K562 (cell line): ENCODE measurements at regions not wholly inside any gene's neighbourhood (a gene's known extent, or its start where the extent isn't known, plus 50 kb on each side); places are given as distances from the start of the nearest gene placed in this dataset.

Source experiments
- ATAC-seq: fragments of 200-7000 bp; cut with Tn5 transposase; 3 replicates; pipeline ENCODE4 v1.9.1; 2020; ENCODE audit warnings: moderate library complexity
- BruUV-seq: library from RNA; stranded (reverse); fragments of 400-500 nt; replicated peaks from 2 replicates; lab custom pipeline; 2021; lab: Mats Ljungman, UMichigan
- CTCF ChIA-PET: fragments of 300-600 bp; formaldehyde crosslinking; extraction: SDS; loops from one replicate; lab custom pipeline; 2021; ENCODE audit warnings: low intra/inter-chr PET ratio; lab: Yijun Ruan, JAX
- POLR2A ChIA-PET: fragments of 300-600, 350-650 bp; sonication (Branson Sonifier 250); formaldehyde crosslinking; extraction: SDS; loops from one replicate; lab custom pipeline; 2021; ENCODE audit warnings: antibody characterized with exemption, inconsistent platforms; lab: Yijun Ruan, JAX
- DNase-seq, 4 experiments: peaks; one replicate each; pipeline versions ENCODE4 v3.0.0 to v3.0.0-alpha.2; 2011 to 2018; ENCODE audit warnings: low spot score in 3 of 4, mixed read lengths in 3 of 4; ENCODE audit errors: extremely low read depth in 1 of 4
- FAIRE-seq: peaks from 2 replicates; lab custom pipeline; 2011; peaks lifted over from hg19 to GRCh38; lab: Jason Lieb, UNC
- H2AFZ ChIP-seq: 2 replicates; pipeline ENCODE4 v1.6.0; 2011; ENCODE audit warnings: low read depth, low read length, control low read depth, inconsistent platforms
- H3K27ac ChIP-seq: fragments of 200-600 bp; 3 replicates; pipeline ENCODE4 v1.8.0; 2011; ENCODE audit warnings: low read depth, mild to moderate bottlenecking, control low read depth, inconsistent platforms, low read length, moderate library complexity, mixed read lengths; ENCODE audit errors: extremely low read depth
- H3K27me3 ChIP-seq, 2 experiments: fragments of 300-600 bp in 1 of 2; 2 replicates in 1 of 2; 3 replicates in 1 of 2; pipeline versions ENCODE4 v1.6.0 to v1.8.0; 2011; ENCODE audit warnings: inconsistent platforms in 2 of 2, low read length in 2 of 2, mild to moderate bottlenecking in 1 of 2, mixed read lengths in 1 of 2, moderate library complexity in 1 of 2; ENCODE audit not compliant: control insufficient read depth in 2 of 2, insufficient read depth in 2 of 2
- H3K36me3 ChIP-seq: fragments of 300-600 bp; 3 replicates; pipeline ENCODE4 v1.8.0; 2011; ENCODE audit warnings: mild to moderate bottlenecking, low read length, inconsistent platforms; ENCODE audit not compliant: control insufficient read depth, insufficient read depth
- H3K4me1 ChIP-seq, 2 experiments: fragments of 200-600 bp in 1 of 2; replicated peaks in 1 of 2; 2 replicates in 1 of 2; 3 replicates in 1 of 2; pipeline versions ENCODE4 v1.5.1 to v1.8.0; 2011; ENCODE audit warnings: inconsistent platforms in 2 of 2, low read length in 2 of 2, mild to moderate bottlenecking in 1 of 2, mixed read lengths in 1 of 2, moderate library complexity in 1 of 2; ENCODE audit not compliant: control insufficient read depth in 2 of 2, insufficient read depth in 2 of 2
- H3K4me2 ChIP-seq: 2 replicates; pipeline ENCODE4 v1.6.1; 2011; ENCODE audit warnings: low read length, control low read depth, inconsistent platforms, mixed read lengths; ENCODE audit not compliant: insufficient read depth
- H3K4me3 ChIP-seq: fragments of 200-600 bp; sonication (generic), shearing (Covaris generic); 2 replicates; pipeline ENCODE4 v1.5.1; 2016; ENCODE audit warnings: control low read depth, inconsistent platforms
- H3K79me2 ChIP-seq: fragments of 200-600 bp; 3 replicates; pipeline ENCODE4 v1.8.0; 2011; ENCODE audit warnings: low read length, inconsistent platforms; ENCODE audit not compliant: control insufficient read depth, insufficient read depth
- H3K9ac ChIP-seq, 2 experiments: 2 replicates each; pipeline versions ENCODE4 v1.6.0 to v1.6.1; 2011; ENCODE audit warnings: low read depth in 2 of 2, low read length in 2 of 2, control low read depth in 1 of 2, inconsistent platforms in 1 of 2, mild to moderate bottlenecking in 1 of 2, mixed read lengths in 1 of 2; ENCODE audit not compliant: insufficient read depth in 1 of 2
- H3K9me1 ChIP-seq: one replicate; pipeline ENCODE4 v1.6.0; 2011; ENCODE audit warnings: inconsistent platforms, mild to moderate bottlenecking, low read length, moderate library complexity; ENCODE audit not compliant: control insufficient read depth, insufficient read depth
- H3K9me3 ChIP-seq: replicated peaks from 2 replicates; pipeline ENCODE4 v1.5.1; 2011; ENCODE audit warnings: low read depth, low read length, inconsistent platforms; ENCODE audit not compliant: control insufficient read depth, insufficient read depth
- H4K20me1 ChIP-seq: replicated peaks from 2 replicates; pipeline ENCODE4 v1.6.1; 2011; ENCODE audit warnings: low read length, inconsistent platforms, mixed read lengths; ENCODE audit not compliant: control insufficient read depth, insufficient read depth
- BMI1 ChIP-seq: fragments of 150-350 bp; IDR thresholded peaks from 2 replicates; pipeline ENCODE4 v1.6.1; 2014; ENCODE audit warnings: low read length
- CEBPG ChIP-seq, 3 experiments: fragments of 200-800 bp in 1 of 3; sonication (Bioruptor generic) in 1 of 3; sonication (generic) in 1 of 3; formaldehyde crosslinking in 1 of 3; IDR thresholded peaks in 2 of 3; conservative IDR thresholded peaks in 1 of 3; 2 replicates each; pipeline versions ENCODE4 v1.6.1 to v1.8.0; 2016 to 2022; ENCODE audit warnings: missing compliant biosample characterization in 2 of 3, missing genetic modification characterization in 2 of 3, mild to moderate bottlenecking in 1 of 3, missing genetic modification reagents in 1 of 3
- CUX1 ChIP-seq: fragments of 200-800 bp; sonication (Bioruptor generic); IDR thresholded peaks from 2 replicates; pipeline ENCODE4 v1.6.1; 2016; ENCODE audit warnings: missing genetic modification characterization, missing compliant biosample characterization
- DNMT1 ChIP-seq: fragments of 450-650 bp; IDR thresholded peaks from 2 replicates; pipeline ENCODE4 v1.6.1; 2016; ENCODE audit warnings: antibody characterized with exemption, mild to moderate bottlenecking
- HES1 ChIP-seq: fragments of 450-650 bp; IDR thresholded peaks from 2 replicates; pipeline ENCODE4 v1.6.1; 2016; ENCODE audit warnings: low read depth, mild to moderate bottlenecking, moderate library complexity
- TGIF2 ChIP-seq: sonication (generic); formaldehyde crosslinking; IDR thresholded peaks from 2 replicates; pipeline ENCODE4 v1.8.1; 2022; ENCODE audit warnings: mild to moderate bottlenecking, missing genetic modification reagents, moderate library complexity
- ZNF12 ChIP-seq: sonication (generic); formaldehyde crosslinking; IDR thresholded peaks from 2 replicates; pipeline ENCODE4 v1.4.0; 2020; ENCODE audit warnings: mild to moderate bottlenecking, missing genetic modification reagents
- ZNF133 ChIP-seq: fragments of 250-450 bp; sonication (Bioruptor Pico); IDR thresholded peaks from 2 replicates; pipeline ENCODE4 v1.4.0; 2020; ENCODE audit warnings: mild to moderate bottlenecking
- ZNF407 ChIP-seq: fragments of 450-650 bp; IDR thresholded peaks from 2 replicates; pipeline ENCODE4 v1.6.1; 2016; ENCODE audit warnings: low read depth
- WGBS: fragments of 100-300 bp; shearing (Covaris generic); methylation state at CpG from one replicate; pipeline ENCODE4 v1.1.6; 2016; ENCODE audit warnings: low coverage, mixed read lengths; ENCODE audit not compliant: insufficient coverage; ENCODE audit errors: missing lambda C conversion rate; 5-methylcytosine and 5-hydroxymethylcytosine counted together
- in situ Hi-C: fragments of 300-500 bp; cut with MboI; formaldehyde crosslinking; loops from 4 replicates; pipeline ENCODE4 v1.15.0; 2018; ENCODE audit warnings: inconsistent platforms, mixed read lengths
- intact Hi-C: fragments of 100-400 bp; cut with micrococcal nuclease; formaldehyde crosslinking; loops from 2 replicates; pipeline ENCODE4 v1.14.2; 2022

- no peaks in the 10 kb centered on the region for H4K20me1 ChIP-seq
- intact Hi-C loops = no loop called here
- H3K4me1 ChIP-seq = no peaks in the 10 kb centered on the region
- DNase-seq (no peak), ATAC-seq (no peak), FAIRE-seq (no peak)
- ChIA-PET CTCF (no interaction called here), POLR2A (no interaction called here)
- BruUV-seq = no TSS peak
- H3K27me3 ChIP-seq = no peaks in the 10 kb centered on the region
- no peaks in the 10 kb centered on the region for H3K79me2 ChIP-seq
- H3K9me3 ChIP-seq = no peaks in the 10 kb centered on the region
- no peak overlapping the region for H3K27ac ChIP-seq
- no peak overlapping the region for H2AFZ ChIP-seq
- no peak overlapping the region for H3K9ac ChIP-seq
- H3K4me2 ChIP-seq = no peak overlapping the region
- H3K36me3 ChIP-seq = no peaks in the 10 kb centered on the region
- H3K4me3 ChIP-seq = no peak overlapping the region
- no peaks in the 10 kb centered on the region for H3K9me1 ChIP-seq
- in situ Hi-C loops = no loop called here
- WGBS = 0% methylated on average over 2 of the region's 2 CpGs
- TF ChIP-seq ZNF133 (CRISPR knock-in tag) = no peak
- TF ChIP-seq CEBPG (CRISPR knock-in tag; IDR thresholded peaks at IDR 0.05) = no peak
- no peak for TF ChIP-seq CEBPG (tag; conservative IDR thresholded peaks at IDR 0.05 in 1 of 2, IDR thresholded peaks at IDR 0.05 in 1 of 2)
- no peak for TF ChIP-seq HES1
- no peak for TF ChIP-seq DNMT1
- TF ChIP-seq CUX1 (CRISPR knock-in tag) = no peak
- TF ChIP-seq ZNF12 = no peak
- TF ChIP-seq ZNF407 = no peak
- no peak for TF ChIP-seq BMI1
- no peak for TF ChIP-seq TGIF2 (CRISPR knock-in tag)
Measured at GRCh38 chr4:27358269-27358668, 497.6 kb downstream of the STIM2 start.
